Hepatocyte (in vitro differentiated cells): ENCODE measurements at regions not wholly inside any gene's neighbourhood (a gene's known extent, or its start where the extent isn't known, plus 50 kb on each side); places are given as distances from the start of the nearest gene placed in this dataset.
"Not testable (repeated sequence)": the region's sequence is repeated elsewhere in the genome, so short reads cannot be mapped to it uniquely, and the experiment has no call there.

Experiments used
- DNase-seq: peaks from one replicate; pipeline ENCODE4 v3.0.0-alpha.2; 2016; ENCODE audit warnings: low spot score
- H2AFZ ChIP-seq: fragments of 200-600 bp; sonication (generic); 2 replicates; pipeline ENCODE4 v1.6.0; 2016; ENCODE audit warnings: antibody characterized with exemption, mild to moderate bottlenecking
- H3K27ac ChIP-seq: fragments of 200-600 bp; sonication (generic); 2 replicates; pipeline ENCODE4 v1.5.1; 2016; ENCODE audit warnings: mild to moderate bottlenecking
- H3K27me3 ChIP-seq: fragments of 200-600 bp; sonication (generic); 2 replicates; pipeline ENCODE4 v1.6.1; 2016
- H3K36me3 ChIP-seq: fragments of 200-600 bp; sonication (generic); replicated peaks from 2 replicates; pipeline ENCODE4 v1.5.1; 2016; ENCODE audit warnings: low read depth; ENCODE audit not compliant: insufficient read depth
- H3K4me1 ChIP-seq: fragments of 200-600 bp; sonication (generic); 2 replicates; pipeline ENCODE4 v1.5.1; 2016; ENCODE audit warnings: mild to moderate bottlenecking, moderate library complexity; ENCODE audit not compliant: insufficient read depth
- H3K4me2 ChIP-seq: fragments of 200-600 bp; sonication (generic); 2 replicates; pipeline ENCODE4 v1.6.0; 2016
- H3K4me3 ChIP-seq: fragments of 200-600 bp; sonication (generic); 2 replicates; pipeline ENCODE4 v1.5.1; 2016; ENCODE audit warnings: mild to moderate bottlenecking
- H3K79me2 ChIP-seq: fragments of 200-600 bp; sonication (generic); 2 replicates; pipeline ENCODE4 v1.6.0; 2017; ENCODE audit warnings: mild to moderate bottlenecking
- H3K9me2 ChIP-seq: fragments of 200-600 bp; sonication (generic); replicated peaks from 2 replicates; pipeline ENCODE4 v1.6.0; 2017; ENCODE audit warnings: mild to moderate bottlenecking; ENCODE audit not compliant: insufficient read depth
- H3K9me3 ChIP-seq: fragments of 200-600 bp; sonication (generic); 2 replicates; pipeline ENCODE4 v1.5.1; 2016; ENCODE audit warnings: low read depth, mild to moderate bottlenecking
- H4K20me1 ChIP-seq: fragments of 200-600 bp; sonication (generic); 2 replicates; pipeline ENCODE4 v1.6.0; 2016; ENCODE audit warnings: mild to moderate bottlenecking; ENCODE audit not compliant: insufficient read depth, poor library complexity, severe bottlenecking
- EZH2 ChIP-seq: fragments of 200-600 bp; sonication (generic); IDR thresholded peaks from 2 replicates; pipeline ENCODE4 v1.6.1; 2016; ENCODE audit warnings: antibody characterized with exemption, mild to moderate bottlenecking, borderline replicate concordance
- EZH2phosphoT487 ChIP-seq: fragments of 200-600 bp; sonication (generic); IDR thresholded peaks from one replicate; pipeline ENCODE4 v1.6.1; 2018; ENCODE audit warnings: antibody characterized with exemption, mild to moderate bottlenecking, low read depth, moderate library complexity; ENCODE audit not compliant: unreplicated experiment, severe bottlenecking
- WGBS: methylation state at CpG from one replicate; pipeline ENCODE4 v1.1.6; 2016; ENCODE audit warnings: low lambda C conversion rate; ENCODE audit errors: missing lambda C conversion rate; 5-methylcytosine and 5-hydroxymethylcytosine counted together
- TF ChIP-seq, protein P1 (sequence below): fragments of 200-600 bp; sonication (generic); IDR thresholded peaks from 2 replicates; pipeline ENCODE4 v1.5.1; 2016; ENCODE audit warnings: antibody characterized with exemption, mild to moderate bottlenecking; ENCODE audit not compliant: poor library complexity

DNA sequence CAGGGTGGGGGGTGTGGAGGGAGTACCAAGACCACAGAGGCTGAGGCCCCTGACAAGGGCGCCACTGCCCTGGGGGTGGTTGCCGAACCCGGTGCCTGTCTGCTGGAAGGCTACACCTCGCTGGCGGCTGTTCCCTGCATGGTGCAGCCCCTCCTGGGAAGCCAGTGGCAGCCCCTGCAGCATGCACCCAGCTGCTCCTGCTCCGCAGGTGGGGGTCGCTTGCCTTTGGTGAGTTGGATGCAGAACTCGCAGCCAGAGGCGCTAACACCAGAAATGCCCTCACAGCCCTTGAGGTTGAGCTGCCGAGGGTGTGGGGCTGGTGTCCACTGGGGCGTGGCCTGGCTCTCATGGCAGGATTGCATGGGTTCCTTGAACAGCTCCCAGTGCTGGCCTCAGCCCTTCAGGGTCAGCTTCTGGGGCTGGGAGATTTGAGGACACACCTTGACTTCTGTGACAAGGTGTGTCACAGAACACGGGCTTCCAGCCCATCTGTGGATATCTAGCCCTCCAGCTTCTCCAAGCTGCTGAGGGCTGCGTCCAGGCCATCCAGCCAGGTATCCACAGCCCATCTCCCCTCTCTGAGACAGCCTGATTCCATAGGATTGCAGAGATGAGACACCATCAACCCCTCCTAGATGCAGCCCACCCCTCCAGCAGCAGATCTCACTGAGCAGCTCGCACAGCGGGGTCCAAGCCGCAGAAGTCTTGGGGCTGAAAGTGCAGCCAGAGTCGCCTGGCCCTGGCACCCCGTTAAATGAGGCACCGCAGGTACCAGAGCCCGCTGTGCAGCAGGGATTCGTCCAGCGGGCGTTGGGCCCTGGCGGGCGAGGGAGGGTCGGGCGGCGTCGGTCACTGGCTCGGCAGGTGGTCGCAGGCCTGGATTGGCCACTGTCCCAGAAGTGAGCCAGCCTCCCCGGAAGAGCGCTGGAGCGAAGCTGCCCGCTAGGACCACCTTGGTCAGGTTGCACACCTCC, 586.3 kb downstream of the KCNJ18 start:
- no peaks in the 10 kb centered on the region for H3K79me2 ChIP-seq
- TF ChIP-seq EZH2phosphoT487 (no peak), EZH2 (no peak)
- TF ChIP-seq, protein P1, sequence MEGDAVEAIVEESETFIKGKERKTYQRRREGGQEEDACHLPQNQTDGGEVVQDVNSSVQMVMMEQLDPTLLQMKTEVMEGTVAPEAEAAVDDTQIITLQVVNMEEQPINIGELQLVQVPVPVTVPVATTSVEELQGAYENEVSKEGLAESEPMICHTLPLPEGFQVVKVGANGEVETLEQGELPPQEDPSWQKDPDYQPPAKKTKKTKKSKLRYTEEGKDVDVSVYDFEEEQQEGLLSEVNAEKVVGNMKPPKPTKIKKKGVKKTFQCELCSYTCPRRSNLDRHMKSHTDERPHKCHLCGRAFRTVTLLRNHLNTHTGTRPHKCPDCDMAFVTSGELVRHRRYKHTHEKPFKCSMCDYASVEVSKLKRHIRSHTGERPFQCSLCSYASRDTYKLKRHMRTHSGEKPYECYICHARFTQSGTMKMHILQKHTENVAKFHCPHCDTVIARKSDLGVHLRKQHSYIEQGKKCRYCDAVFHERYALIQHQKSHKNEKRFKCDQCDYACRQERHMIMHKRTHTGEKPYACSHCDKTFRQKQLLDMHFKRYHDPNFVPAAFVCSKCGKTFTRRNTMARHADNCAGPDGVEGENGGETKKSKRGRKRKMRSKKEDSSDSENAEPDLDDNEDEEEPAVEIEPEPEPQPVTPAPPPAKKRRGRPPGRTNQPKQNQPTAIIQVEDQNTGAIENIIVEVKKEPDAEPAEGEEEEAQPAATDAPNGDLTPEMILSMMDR: no peak
- no peaks in the 10 kb centered on the region for H3K9me2 ChIP-seq
- WGBS: 84% methylated on average over 23 of the region's 35 CpGs
- no peaks in the 10 kb centered on the region for H3K36me3 ChIP-seq
- no peaks in the 10 kb centered on the region for H4K20me1 ChIP-seq
- H3K9me3 ChIP-seq: no peaks in the 10 kb centered on the region
- no peak overlapping the region for H3K27ac ChIP-seq
- H3K4me2 ChIP-seq: no peak overlapping the region
- no peak overlapping the region for H2AFZ ChIP-seq
- no peaks in the 10 kb centered on the region for H3K4me1 ChIP-seq
- no peaks in the 10 kb centered on the region for H3K27me3 ChIP-seq
- no peak for DNase-seq
- no peak overlapping the region for H3K4me3 ChIP-seq

DNA sequence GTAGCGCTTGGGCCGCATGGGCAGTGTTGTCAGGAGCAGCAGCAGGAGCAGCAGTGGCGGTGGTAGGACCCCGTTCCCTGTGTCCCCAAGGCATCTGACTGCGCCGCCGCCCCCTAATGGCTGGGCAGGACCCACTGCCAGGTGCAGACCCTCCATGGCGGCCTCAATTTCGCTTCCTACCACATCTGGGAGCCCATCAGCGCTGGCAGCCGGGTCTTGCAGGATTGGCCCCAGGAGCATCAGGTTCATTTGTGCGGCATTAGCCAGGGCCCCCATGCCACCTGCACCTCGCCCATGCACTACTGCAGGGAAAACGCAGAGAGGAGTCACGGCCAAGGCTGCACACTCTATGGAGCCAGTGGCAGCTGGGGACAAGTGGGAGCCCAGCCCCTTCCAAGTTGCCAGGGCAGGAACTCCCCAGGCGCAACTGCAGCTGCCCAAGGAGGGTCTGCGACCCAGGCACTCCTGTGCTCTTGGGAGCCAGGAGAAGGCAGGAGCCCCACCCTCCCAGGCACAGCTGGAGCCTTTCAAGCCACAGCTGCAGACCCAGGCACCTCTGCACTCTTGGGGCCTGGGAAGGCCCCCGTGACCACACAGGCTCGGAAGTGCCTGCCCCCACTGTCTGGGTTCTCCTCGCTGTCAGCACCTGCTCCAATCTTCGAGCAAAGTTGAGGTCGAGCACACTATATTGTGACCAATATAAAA, 594.2 kb downstream of the KCNJ18 start:
- Histone ChIP-seq H3K4me1 (no peaks in the 10 kb centered on the region), H3K9me3 (no peaks in the 10 kb centered on the region), H3K27ac (no peak overlapping the region), H3K27me3 (no peaks in the 10 kb centered on the region), H3K79me2 (no peaks in the 10 kb centered on the region), H4K20me1 (no peaks in the 10 kb centered on the region), H3K4me2 (no peak overlapping the region), H2AFZ (no peak overlapping the region), H3K9me2 (no peaks in the 10 kb centered on the region), H3K36me3 (no peaks in the 10 kb centered on the region), H3K4me3 (no peak overlapping the region)
- WGBS: 81% methylated on average over 22 of the region's 22 CpGs
- DNase-seq: no peak
- TF ChIP-seq EZH2phosphoT487 (no peak), EZH2 (no peak)
- TF ChIP-seq, protein P1: no peak

DNA sequence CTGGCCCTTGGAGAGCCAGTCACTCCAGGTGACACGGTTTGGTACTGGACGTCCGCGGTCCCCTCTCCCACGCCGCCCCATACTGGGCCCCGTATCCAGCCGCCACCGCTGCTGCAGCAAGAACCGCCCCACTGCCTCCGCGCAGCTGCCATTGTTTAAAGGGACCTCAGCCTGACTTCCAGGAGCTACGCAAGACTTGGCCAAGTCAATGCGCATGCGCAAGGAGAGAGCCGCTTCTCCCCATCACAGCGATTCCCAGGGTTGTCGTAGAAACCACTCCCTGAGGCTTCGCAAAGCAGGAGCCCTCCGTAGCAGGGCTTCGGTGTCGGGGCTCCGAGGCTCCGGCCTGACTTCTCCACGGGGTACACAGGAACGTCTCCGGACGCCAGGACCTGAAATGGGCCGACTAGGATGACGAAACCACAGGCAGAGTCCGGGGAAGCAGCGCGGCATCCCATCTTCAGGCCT, 606.2 kb downstream of the KCNJ18 start:
- not testable (repeated sequence) for DNase-seq, H3K4me1 ChIP-seq, H2AFZ ChIP-seq, H3K9me3 ChIP-seq, H3K27ac ChIP-seq, H3K4me3 ChIP-seq, H3K36me3 ChIP-seq, H4K20me1 ChIP-seq, H3K4me2 ChIP-seq, H3K79me2 ChIP-seq, H3K27me3 ChIP-seq, H3K9me2 ChIP-seq
- 91% methylated on average over 24 of the region's 33 CpGs for WGBS

DNA sequence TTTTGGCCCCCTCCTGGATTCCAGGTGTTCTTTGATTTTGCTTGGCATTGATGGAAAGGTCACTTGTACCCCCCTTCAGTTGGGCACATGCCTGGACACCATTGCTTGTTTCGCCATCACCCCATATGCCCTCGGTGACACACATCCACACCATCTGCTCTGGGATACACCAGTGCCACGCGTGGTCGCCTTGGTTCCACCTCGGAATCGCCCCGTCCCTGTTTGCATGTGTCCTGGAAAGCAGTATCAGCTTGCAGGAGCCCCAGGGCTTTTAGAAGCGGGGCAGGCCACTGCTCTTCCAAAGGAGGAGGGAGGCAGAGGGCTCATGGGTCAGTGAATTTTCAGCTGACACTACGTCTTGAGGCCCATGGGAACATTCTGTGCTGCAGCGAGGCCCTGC, 607.9 kb downstream of the KCNJ18 start:
- Histone ChIP-seq H3K9me3 (no peaks in the 10 kb centered on the region), H3K4me3 (no peak overlapping the region), H4K20me1 (no peaks in the 10 kb centered on the region), H3K36me3 (no peaks in the 10 kb centered on the region), H3K4me2 (no peak overlapping the region), H3K27ac (no peak overlapping the region), H3K4me1 (no peaks in the 10 kb centered on the region), H3K27me3 (no peaks in the 10 kb centered on the region), H2AFZ (no peak overlapping the region), H3K79me2 (no peaks in the 10 kb centered on the region), H3K9me2 (no peaks in the 10 kb centered on the region)
- WGBS: 75% methylated on average over 11 of the region's 11 CpGs
- DNase-seq: no peak
- TF ChIP-seq EZH2 (no peak), EZH2phosphoT487 (no peak)
- TF ChIP-seq, protein P1: no peak
